BE2C (cell line): ENCODE measurements at regions not wholly inside any gene's neighbourhood (a gene's known extent, or its start where the extent isn't known, plus 50 kb on each side); places are given as distances from the start of the nearest gene placed in this dataset.

Experiments
- DNase-seq: peaks from one replicate; pipeline ENCODE4 v3.0.0-alpha.2; 2020
- H3K27me3 ChIP-seq: fragments of 250-450 bp; sonication (Bioruptor Pico); 2 replicates; pipeline ENCODE4 v1.5.1; 2020; ENCODE audit warnings: mild to moderate bottlenecking
- H3K36me3 ChIP-seq: fragments of 250-450 bp; sonication (Bioruptor Pico); 2 replicates; pipeline ENCODE4 v1.5.1; 2020; ENCODE audit warnings: mild to moderate bottlenecking
- H3K4me1 ChIP-seq: fragments of 250-450 bp; sonication (Bioruptor Pico); 2 replicates; pipeline ENCODE4 v1.5.1; 2020
- H3K4me3 ChIP-seq: 2 replicates; pipeline ENCODE4 v1.5.1; 2011; ENCODE audit warnings: low read depth, low read length
- H3K9me3 ChIP-seq: fragments of 250-450 bp; sonication (Bioruptor Pico); 2 replicates; pipeline ENCODE4 v1.5.1; 2020
- TF ChIP-seq, protein P1 (sequence below): IDR thresholded peaks from 2 replicates; pipeline ENCODE4 v1.5.1; 2012; ENCODE audit warnings: mild to moderate bottlenecking, low read depth, low read length

- H3K4me1 ChIP-seq, result no peaks in the 10 kb centered on the region
- H3K27me3 ChIP-seq, result no peaks in the 10 kb centered on the region
- TF ChIP-seq, protein P1, sequence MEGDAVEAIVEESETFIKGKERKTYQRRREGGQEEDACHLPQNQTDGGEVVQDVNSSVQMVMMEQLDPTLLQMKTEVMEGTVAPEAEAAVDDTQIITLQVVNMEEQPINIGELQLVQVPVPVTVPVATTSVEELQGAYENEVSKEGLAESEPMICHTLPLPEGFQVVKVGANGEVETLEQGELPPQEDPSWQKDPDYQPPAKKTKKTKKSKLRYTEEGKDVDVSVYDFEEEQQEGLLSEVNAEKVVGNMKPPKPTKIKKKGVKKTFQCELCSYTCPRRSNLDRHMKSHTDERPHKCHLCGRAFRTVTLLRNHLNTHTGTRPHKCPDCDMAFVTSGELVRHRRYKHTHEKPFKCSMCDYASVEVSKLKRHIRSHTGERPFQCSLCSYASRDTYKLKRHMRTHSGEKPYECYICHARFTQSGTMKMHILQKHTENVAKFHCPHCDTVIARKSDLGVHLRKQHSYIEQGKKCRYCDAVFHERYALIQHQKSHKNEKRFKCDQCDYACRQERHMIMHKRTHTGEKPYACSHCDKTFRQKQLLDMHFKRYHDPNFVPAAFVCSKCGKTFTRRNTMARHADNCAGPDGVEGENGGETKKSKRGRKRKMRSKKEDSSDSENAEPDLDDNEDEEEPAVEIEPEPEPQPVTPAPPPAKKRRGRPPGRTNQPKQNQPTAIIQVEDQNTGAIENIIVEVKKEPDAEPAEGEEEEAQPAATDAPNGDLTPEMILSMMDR, result no peak
- no peak overlapping the region for H3K4me3 ChIP-seq
- H3K36me3 ChIP-seq, result no peaks in the 10 kb centered on the region
- H3K9me3 ChIP-seq, result no peaks in the 10 kb centered on the region
- DNase-seq, result no peak
Observed at GRCh38 chr1:81406292-81406999, 394.3 kb upstream of the ADGRL2 start.

DNA sequence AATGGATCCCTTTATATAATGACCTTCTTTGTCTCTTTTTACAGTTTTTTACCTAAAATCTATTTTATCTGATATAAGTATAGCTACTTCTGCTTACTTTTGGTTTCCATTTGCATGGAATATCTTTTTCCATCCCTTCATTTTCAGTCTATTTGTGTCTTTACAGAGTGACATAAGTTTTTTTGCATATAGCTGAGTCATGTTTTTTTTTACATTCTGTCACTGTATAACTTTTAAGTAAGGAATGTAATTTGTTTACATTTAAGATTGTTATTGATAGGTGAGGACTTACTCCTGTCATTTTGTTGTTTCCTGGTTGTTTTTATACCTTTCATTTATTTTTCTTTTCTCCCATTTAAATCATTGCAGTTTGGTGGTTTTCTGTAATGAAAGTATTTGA lies 402.7 kb upstream of the ADGRL2 start:
- H3K27me3 ChIP-seq, result no peaks in the 10 kb centered on the region
- H3K9me3 ChIP-seq, result no peaks in the 10 kb centered on the region
- TF ChIP-seq, protein P1, result no peak
- H3K4me3 ChIP-seq, result no peak overlapping the region
- no peaks in the 10 kb centered on the region for H3K36me3 ChIP-seq
- no peak for DNase-seq
- no peaks in the 10 kb centered on the region for H3K4me1 ChIP-seq

GRCh38 chr1:81392526-81393226 lies 408.1 kb upstream of the ADGRL2 start:
- TF ChIP-seq, protein P1, result no peak
- Histone ChIP-seq H3K4me3 (no peak overlapping the region), H3K27me3 (no peaks in the 10 kb centered on the region), H3K9me3 (no peaks in the 10 kb centered on the region), H3K4me1 (no peaks in the 10 kb centered on the region), H3K36me3 (no peaks in the 10 kb centered on the region)
- no peak for DNase-seq

GRCh38 chr1:81391125-81391828 lies 409.5 kb upstream of the ADGRL2 start:
- H3K27me3 ChIP-seq, result no peaks in the 10 kb centered on the region
- H3K36me3 ChIP-seq, result no peaks in the 10 kb centered on the region
- H3K9me3 ChIP-seq, result no peaks in the 10 kb centered on the region
- H3K4me3 ChIP-seq, result no peak overlapping the region
- TF ChIP-seq, protein P1, result no peak
- H3K4me1 ChIP-seq, result peaks cover 2% of the 10 kb centered on the region; the same call in 1 of the 2 replicates
- DNase-seq, result no peak

DNA sequence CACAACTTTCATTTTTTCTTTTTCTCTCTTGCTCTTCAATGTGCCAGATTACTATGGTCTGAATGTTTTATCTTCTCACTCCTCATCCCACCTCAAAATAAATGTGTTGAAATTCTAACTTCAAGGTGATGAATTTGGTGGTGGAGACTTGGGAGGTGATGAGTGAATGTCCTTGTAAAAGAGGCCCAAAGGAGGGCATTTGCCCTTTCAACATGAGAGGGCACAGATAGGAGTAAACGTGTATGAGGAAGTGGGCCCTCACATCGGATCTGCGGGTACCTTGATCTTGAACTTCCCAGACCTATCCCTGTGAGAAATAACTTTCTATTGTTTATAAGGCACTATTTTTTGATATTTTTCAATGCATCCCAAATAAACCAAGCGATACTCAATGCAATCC lies 412.3 kb upstream of the ADGRL2 start:
- TF ChIP-seq, protein P1, result no peak
- DNase-seq, result no peak
- Histone ChIP-seq H3K4me1 (peaks cover 4% of the 10 kb centered on the region; the same call in 1 of the 2 replicates), H3K36me3 (no peaks in the 10 kb centered on the region), H3K27me3 (no peaks in the 10 kb centered on the region), H3K9me3 (no peaks in the 10 kb centered on the region), H3K4me3 (no peak overlapping the region)
